Muscle layer of colon (tissue), 2 donors: ENCODE measurements at regions not wholly inside any gene's neighbourhood (a gene's known extent, or its start where the extent isn't known, plus 50 kb on each side); places are given as distances from the start of the nearest gene placed in this dataset.
"Not testable (repeated sequence)": the region's sequence is repeated elsewhere in the genome, so short reads cannot be mapped to it uniquely, and the experiment has no call there.

Experiments used
- H3K27ac ChIP-seq: one replicate; pipeline ENCODE4 v1.7.0; 2013; ENCODE audit warnings: low read depth, mild to moderate bottlenecking, low read length, moderate library complexity
- H3K27me3 ChIP-seq, 2 donors: one replicate each; pipeline ENCODE4 v1.7.0; 2013; ENCODE audit warnings: low read length in 2 of 2, mild to moderate bottlenecking in 2 of 2; ENCODE audit not compliant: insufficient read depth in 2 of 2, control insufficient read depth in 1 of 2
- H3K36me3 ChIP-seq: one replicate; pipeline ENCODE4 v1.7.0; 2013; ENCODE audit warnings: mild to moderate bottlenecking, low read length; ENCODE audit not compliant: insufficient read depth
- H3K4me1 ChIP-seq: one replicate; pipeline ENCODE4 v1.7.0; 2013; ENCODE audit warnings: mild to moderate bottlenecking, low read length; ENCODE audit not compliant: insufficient read depth
- H3K4me3 ChIP-seq, 2 donors: one replicate each; pipeline ENCODE4 v1.7.0; 2013; ENCODE audit warnings: low read length in 2 of 2, low read depth in 1 of 2, mild to moderate bottlenecking in 1 of 2, moderate library complexity in 1 of 2
- H3K9ac ChIP-seq: one replicate; pipeline ENCODE4 v1.7.0; 2013; ENCODE audit warnings: low read length
- H3K9me3 ChIP-seq: one replicate; pipeline ENCODE4 v1.7.0; 2013; ENCODE audit warnings: mild to moderate bottlenecking, low read length
- donor health status: abdominal sarcoma.
- donor health status: Adenocarcinoma of cecum.

GRCh38 chr2:87414331-87414730 lies 333.6 kb upstream of the PLGLB2 start:
- H3K27me3 ChIP-seq, H3K9ac ChIP-seq, H3K4me3 ChIP-seq, H3K27ac ChIP-seq, H3K36me3 ChIP-seq, H3K9me3 ChIP-seq, H3K4me1 ChIP-seq: not testable (repeated sequence)

GRCh38 chr2:87414795-87415570 lies 332.9 kb upstream of the PLGLB2 start:
- not testable (repeated sequence) for H3K9me3 ChIP-seq, H3K4me1 ChIP-seq, H3K9ac ChIP-seq, H3K27me3 ChIP-seq, H3K4me3 ChIP-seq, H3K27ac ChIP-seq, H3K36me3 ChIP-seq

GRCh38 chr2:87415586-87416265 lies 332.2 kb upstream of the PLGLB2 start:
- not testable (repeated sequence) for H3K9me3 ChIP-seq, H3K4me3 ChIP-seq, H3K36me3 ChIP-seq, H3K27me3 ChIP-seq, H3K4me1 ChIP-seq, H3K27ac ChIP-seq, H3K9ac ChIP-seq

GRCh38 chr2:87416266-87416592 lies 331.7 kb upstream of the PLGLB2 start:
- not testable (repeated sequence) for H3K27ac ChIP-seq, H3K9ac ChIP-seq, H3K4me1 ChIP-seq, H3K9me3 ChIP-seq, H3K4me3 ChIP-seq, H3K36me3 ChIP-seq, H3K27me3 ChIP-seq

- H3K4me1 ChIP-seq, H3K27ac ChIP-seq, H3K9ac ChIP-seq, H3K36me3 ChIP-seq, H3K9me3 ChIP-seq, H3K4me3 ChIP-seq, H3K27me3 ChIP-seq: not testable (repeated sequence)
Observed at GRCh38 chr2:87417147-87417546, 330.7 kb upstream of the PLGLB2 start.

- H3K4me1 ChIP-seq, H3K27me3 ChIP-seq, H3K27ac ChIP-seq, H3K4me3 ChIP-seq, H3K9ac ChIP-seq, H3K9me3 ChIP-seq, H3K36me3 ChIP-seq: not testable (repeated sequence)
Observed at GRCh38 chr2:87417742-87418567, 329.9 kb upstream of the PLGLB2 start.

- H3K9ac ChIP-seq, H3K4me3 ChIP-seq, H3K27ac ChIP-seq, H3K9me3 ChIP-seq, H3K4me1 ChIP-seq, H3K36me3 ChIP-seq, H3K27me3 ChIP-seq: not testable (repeated sequence)
Observed at GRCh38 chr2:87418823-87419822, 328.8 kb upstream of the PLGLB2 start.

- not testable (repeated sequence) for H3K4me1 ChIP-seq, H3K9me3 ChIP-seq, H3K9ac ChIP-seq, H3K4me3 ChIP-seq, H3K36me3 ChIP-seq, H3K27ac ChIP-seq, H3K27me3 ChIP-seq
Observed at GRCh38 chr2:87419980-87420379, 327.9 kb upstream of the PLGLB2 start.

GRCh38 chr2:87420954-87421353 lies 326.9 kb upstream of the PLGLB2 start:
- not testable (repeated sequence) for H3K27ac ChIP-seq, H3K4me3 ChIP-seq, H3K27me3 ChIP-seq, H3K9me3 ChIP-seq, H3K4me1 ChIP-seq, H3K9ac ChIP-seq, H3K36me3 ChIP-seq

- not testable (repeated sequence) for H3K36me3 ChIP-seq, H3K27ac ChIP-seq, H3K27me3 ChIP-seq, H3K9me3 ChIP-seq, H3K4me1 ChIP-seq, H3K4me3 ChIP-seq, H3K9ac ChIP-seq
Observed at GRCh38 chr2:87423796-87424762, 323.8 kb upstream of the PLGLB2 start.
